ENCODE measurements at regions not wholly inside any gene's neighbourhood (a gene's known extent, or its start where the extent isn't known, plus 50 kb on each side); places are given as distances from the start of the nearest gene placed in this dataset.
"Not testable (repeated sequence)": the region's sequence is repeated elsewhere in the genome, so short reads cannot be mapped to it uniquely, and the experiment has no call there.

DNA sequence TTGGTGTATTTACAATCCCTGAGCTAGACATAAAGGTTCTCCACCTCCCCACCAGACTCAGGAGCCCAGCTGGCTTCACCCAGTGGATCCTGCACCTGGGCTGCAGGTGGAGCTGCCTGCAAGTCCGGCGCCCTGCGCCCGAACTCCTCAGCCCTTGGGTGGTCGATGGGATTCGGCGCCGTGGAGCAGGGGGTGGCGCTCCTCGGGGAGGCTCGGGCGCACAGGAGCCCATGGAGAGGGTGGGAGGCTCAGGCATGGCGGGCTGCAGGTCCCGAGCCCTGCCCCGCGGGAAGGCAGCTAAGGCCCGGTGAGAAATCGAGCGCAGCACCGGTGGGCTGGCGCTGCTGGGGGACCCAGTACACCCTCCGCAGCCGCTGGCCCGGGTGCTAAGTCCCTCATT lies 1291.6 kb downstream of the ADGRL3 start:
- intact Hi-C loops (cut with micrococcal nuclease; ENCODE audit: unreplicated experiment); H3K27ac ChIP-seq (ENCODE audit: extremely low read length, insufficient read depth, low read length); H2AFZ ChIP-seq (ENCODE audit: low read length); H3K9ac ChIP-seq (ENCODE audit: insufficient read depth, low read depth, low read length); H3K9me3 ChIP-seq (ENCODE audit: low read length); H4K20me1 ChIP-seq (ENCODE audit: insufficient read depth, low read length); H3K4me1 ChIP-seq (ENCODE audit: insufficient read depth, low read length); in situ Hi-C loops (cut with HindIII; ENCODE audit: extremely low pct_ligation_motif_present, low pct_unique_long_range_greater_than_20kb); H3K36me3 ChIP-seq (replicated peaks in 1 of 2; ENCODE audit: control insufficient read depth in 1 of 2, insufficient read depth in 2 of 2, low read length in 2 of 2); FAIRE-seq; DNase-seq (ENCODE audit: low spot score); H3K4me2 ChIP-seq (ENCODE audit: low read depth, low read length); BruUV-seq (replicated peaks); H3K27me3 ChIP-seq (ENCODE audit: control insufficient read depth in 1 of 2, insufficient read depth in 2 of 2, low read length in 2 of 2); CTCF ChIA-PET (ENCODE audit: low intra/inter-chr PET ratio, low total read pairs); H3K79me2 ChIP-seq (ENCODE audit: insufficient read depth, low read length); ATAC-seq; H3K4me3 ChIP-seq (replicated peaks in 1 of 3; ENCODE audit: insufficient read depth in 1 of 3, low read depth in 2 of 3, low read length in 3 of 3); POLR2A ChIA-PET: not testable (repeated sequence)
- 0% methylated on average over 3 of the region's 24 CpGs for WGBS (ENCODE audit: low lambda C conversion rate)

DNA sequence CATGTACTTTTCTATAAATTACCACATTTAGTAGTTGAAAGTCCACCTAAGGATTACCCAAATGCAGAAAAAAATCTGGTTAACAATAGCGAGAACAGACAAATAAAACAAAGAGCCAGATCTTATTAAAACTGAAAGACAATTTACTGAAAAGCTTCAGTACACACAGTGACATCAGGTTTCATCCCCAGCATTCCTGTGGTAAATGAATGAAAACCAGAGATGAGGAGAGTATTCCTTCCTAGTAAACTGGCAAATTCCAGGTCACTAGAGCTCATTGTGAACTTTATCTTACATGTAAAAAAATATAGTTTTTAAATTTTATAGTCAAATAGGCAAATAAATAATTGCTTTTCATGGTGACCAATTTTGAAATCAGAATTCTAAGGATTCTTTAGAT lies 1290.5 kb downstream of the ADGRL3 start:
- Histone ChIP-seq H2AFZ (ENCODE audit: low read length) (no peak overlapping the region), H3K9ac (ENCODE audit: insufficient read depth, low read depth, low read length) (no peak overlapping the region), H3K36me3 (replicated peaks in 1 of 2; ENCODE audit: control insufficient read depth in 1 of 2, insufficient read depth in 2 of 2, low read length in 2 of 2) (no peaks in the 10 kb centered on the region), H4K20me1 (ENCODE audit: insufficient read depth, low read length) (no peaks in the 10 kb centered on the region), H3K27me3 (ENCODE audit: control insufficient read depth in 1 of 2, insufficient read depth in 2 of 2, low read length in 2 of 2) (no peaks in the 10 kb centered on the region), H3K27ac (ENCODE audit: extremely low read length, insufficient read depth, low read length) (no peak overlapping the region), H3K9me3 (ENCODE audit: low read length) (no peaks in the 10 kb centered on the region), H3K4me1 (ENCODE audit: insufficient read depth, low read length) (no peaks in the 10 kb centered on the region), H3K79me2 (ENCODE audit: insufficient read depth, low read length) (no peaks in the 10 kb centered on the region), H3K4me2 (ENCODE audit: low read depth, low read length) (no peak overlapping the region), H3K4me3 (replicated peaks in 1 of 3; ENCODE audit: insufficient read depth in 1 of 3, low read depth in 2 of 3, low read length in 3 of 3) (no peak overlapping the region)
- ChIA-PET POLR2A (no interaction called here), CTCF (ENCODE audit: low intra/inter-chr PET ratio, low total read pairs) (no interaction called here)
- ATAC-seq (no peak), FAIRE-seq (no peak), DNase-seq (ENCODE audit: low spot score) (no peak)
- BruUV-seq (replicated peaks) = no TSS peak
- TF ChIP-seq HOXA3 (CRISPR knock-in tag; IDR thresholded peaks at IDR 0.05) (no peak), FOXA1 (IDR thresholded peaks at IDR 0.05) (no peak), FOXA1 (CRISPR knock-in tag; IDR thresholded peaks at IDR 0.05) (no peak), DR1 (CRISPR knock-in tag; IDR thresholded peaks at IDR 0.05) (no peak), ZNF557 (CRISPR knock-in tag; IDR thresholded peaks at IDR 0.05) (no peak), EZH2 (conservative IDR thresholded peaks at IDR 0.05; ENCODE audit: low read depth, low read length) (no peak), MIER3 (CRISPR knock-in tag; IDR thresholded peaks at IDR 0.05; ENCODE audit: borderline replicate concordance) (no peak), SRSF1 (optimal IDR thresholded peaks at IDR 0.05; ENCODE audit: low read depth, low read length) (no peak), ZNF343 (CRISPR knock-in tag; IDR thresholded peaks at IDR 0.05) (no peak), ZNF644 (CRISPR knock-in tag; IDR thresholded peaks at IDR 0.05; ENCODE audit: low read depth) (no peak), CBX5 (CRISPR knock-in tag; IDR thresholded peaks at IDR 0.05; ENCODE audit: borderline replicate concordance) (no peak)
- TF ChIP-seq, protein P1, sequence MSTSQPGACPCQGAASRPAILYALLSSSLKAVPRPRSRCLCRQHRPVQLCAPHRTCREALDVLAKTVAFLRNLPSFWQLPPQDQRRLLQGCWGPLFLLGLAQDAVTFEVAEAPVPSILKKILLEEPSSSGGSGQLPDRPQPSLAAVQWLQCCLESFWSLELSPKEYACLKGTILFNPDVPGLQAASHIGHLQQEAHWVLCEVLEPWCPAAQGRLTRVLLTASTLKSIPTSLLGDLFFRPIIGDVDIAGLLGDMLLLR (CRISPR knock-in tag; IDR thresholded peaks at IDR 0.05) = no peak
- TF ChIP-seq, protein P2, sequence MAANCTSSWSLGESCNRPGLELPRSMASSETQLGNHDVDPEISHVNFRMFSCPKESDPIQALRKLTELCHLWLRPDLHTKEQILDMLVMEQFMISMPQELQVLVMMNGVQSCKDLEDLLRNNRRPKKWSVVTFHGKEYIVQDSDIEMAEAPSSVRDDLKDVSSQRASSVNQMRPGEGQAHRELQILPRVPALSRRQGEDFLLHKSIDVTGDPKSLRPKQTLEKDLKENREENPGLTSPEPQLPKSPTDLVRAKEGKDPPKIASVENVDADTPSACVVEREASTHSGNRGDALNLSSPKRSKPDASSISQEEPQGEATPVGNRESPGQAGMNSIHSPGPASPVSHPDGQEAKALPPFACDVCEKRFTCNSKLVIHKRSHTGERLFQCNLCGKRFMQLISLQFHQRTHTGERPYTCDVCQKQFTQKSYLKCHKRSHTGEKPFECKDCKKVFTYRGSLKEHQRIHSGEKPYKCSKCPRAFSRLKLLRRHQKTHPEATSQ (CRISPR knock-in tag; IDR thresholded peaks at IDR 0.05; ENCODE audit: borderline replicate concordance) = no peak
- TF ChIP-seq, protein P3, sequence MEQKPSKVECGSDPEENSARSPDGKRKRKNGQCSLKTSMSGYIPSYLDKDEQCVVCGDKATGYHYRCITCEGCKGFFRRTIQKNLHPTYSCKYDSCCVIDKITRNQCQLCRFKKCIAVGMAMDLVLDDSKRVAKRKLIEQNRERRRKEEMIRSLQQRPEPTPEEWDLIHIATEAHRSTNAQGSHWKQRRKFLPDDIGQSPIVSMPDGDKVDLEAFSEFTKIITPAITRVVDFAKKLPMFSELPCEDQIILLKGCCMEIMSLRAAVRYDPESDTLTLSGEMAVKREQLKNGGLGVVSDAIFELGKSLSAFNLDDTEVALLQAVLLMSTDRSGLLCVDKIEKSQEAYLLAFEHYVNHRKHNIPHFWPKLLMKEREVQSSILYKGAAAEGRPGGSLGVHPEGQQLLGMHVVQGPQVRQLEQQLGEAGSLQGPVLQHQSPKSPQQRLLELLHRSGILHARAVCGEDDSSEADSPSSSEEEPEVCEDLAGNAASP (CRISPR knock-in tag; IDR thresholded peaks at IDR 0.05; ENCODE audit: borderline replicate concordance) = no peak
- TF ChIP-seq, protein P4, sequence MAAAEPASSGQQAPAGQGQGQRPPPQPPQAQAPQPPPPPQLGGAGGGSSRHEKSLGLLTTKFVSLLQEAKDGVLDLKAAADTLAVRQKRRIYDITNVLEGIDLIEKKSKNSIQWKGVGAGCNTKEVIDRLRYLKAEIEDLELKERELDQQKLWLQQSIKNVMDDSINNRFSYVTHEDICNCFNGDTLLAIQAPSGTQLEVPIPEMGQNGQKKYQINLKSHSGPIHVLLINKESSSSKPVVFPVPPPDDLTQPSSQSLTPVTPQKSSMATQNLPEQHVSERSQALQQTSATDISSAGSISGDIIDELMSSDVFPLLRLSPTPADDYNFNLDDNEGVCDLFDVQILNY (CRISPR knock-in tag; conservative IDR thresholded peaks at IDR 0.05) = no peak
- intact Hi-C loops (cut with micrococcal nuclease; ENCODE audit: unreplicated experiment) = no loop called here
- in situ Hi-C loops (cut with HindIII; ENCODE audit: extremely low pct_ligation_motif_present, low pct_unique_long_range_greater_than_20kb) = no loop called here
- 0% methylated on average over 1 of the region's 1 CpG for WGBS (ENCODE audit: low lambda C conversion rate)

Measured in HepG2 (cell line).